ENCODE measurements at regions not wholly inside any gene's neighbourhood (a gene's known extent, or its start where the extent isn't known, plus 50 kb on each side); places are given as distances from the start of the nearest gene placed in this dataset.

GRCh38 chr5:62097361-62097760 lies 208.6 kb upstream of the KIF2A start:
- TF ChIP-seq, protein P1, sequence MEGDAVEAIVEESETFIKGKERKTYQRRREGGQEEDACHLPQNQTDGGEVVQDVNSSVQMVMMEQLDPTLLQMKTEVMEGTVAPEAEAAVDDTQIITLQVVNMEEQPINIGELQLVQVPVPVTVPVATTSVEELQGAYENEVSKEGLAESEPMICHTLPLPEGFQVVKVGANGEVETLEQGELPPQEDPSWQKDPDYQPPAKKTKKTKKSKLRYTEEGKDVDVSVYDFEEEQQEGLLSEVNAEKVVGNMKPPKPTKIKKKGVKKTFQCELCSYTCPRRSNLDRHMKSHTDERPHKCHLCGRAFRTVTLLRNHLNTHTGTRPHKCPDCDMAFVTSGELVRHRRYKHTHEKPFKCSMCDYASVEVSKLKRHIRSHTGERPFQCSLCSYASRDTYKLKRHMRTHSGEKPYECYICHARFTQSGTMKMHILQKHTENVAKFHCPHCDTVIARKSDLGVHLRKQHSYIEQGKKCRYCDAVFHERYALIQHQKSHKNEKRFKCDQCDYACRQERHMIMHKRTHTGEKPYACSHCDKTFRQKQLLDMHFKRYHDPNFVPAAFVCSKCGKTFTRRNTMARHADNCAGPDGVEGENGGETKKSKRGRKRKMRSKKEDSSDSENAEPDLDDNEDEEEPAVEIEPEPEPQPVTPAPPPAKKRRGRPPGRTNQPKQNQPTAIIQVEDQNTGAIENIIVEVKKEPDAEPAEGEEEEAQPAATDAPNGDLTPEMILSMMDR (IDR thresholded peaks at IDR 0.05; ENCODE audit: low read depth, low read length), result no peak
- no peak for TF ChIP-seq EZH2phosphoT487 (IDR thresholded peaks at IDR 0.05; ENCODE audit: low read depth)

Data from OCI-LY3 (cell line).